ENCODE measurements at regions not wholly inside any gene's neighbourhood (a gene's known extent, or its start where the extent isn't known, plus 50 kb on each side); places are given as distances from the start of the nearest gene placed in this dataset.
"Not testable (repeated sequence)": the region's sequence is repeated elsewhere in the genome, so short reads cannot be mapped to it uniquely, and the experiment has no call there.

GRCh38 chr7:159207393-159207792, 62.7 kb upstream of the VIPR2 start:
- no peak for DNase-seq

GRCh38 chr7:159205833-159206232, 61.2 kb upstream of the VIPR2 start:
- DNase-seq: no peak

GRCh38 chr7:159204664-159205063, 60.0 kb upstream of the VIPR2 start:
- no peak for DNase-seq

- not testable (repeated sequence) for DNase-seq
These were observed 58.6 kb upstream of the VIPR2 start for GRCh38 chr7:159203253-159203652.

GRCh38 chr7:159201722-159202330, 57.2 kb upstream of the VIPR2 start:
- DNase-seq: no peak

GRCh38 chr7:159200421-159200820, 55.8 kb upstream of the VIPR2 start:
- no peak for DNase-seq

GRCh38 chr7:159198016-159198724, 53.5 kb upstream of the VIPR2 start:
- no peak for DNase-seq

GRCh38 chr7:159197066-159197975, 52.7 kb upstream of the VIPR2 start:
- no peak for DNase-seq

- DNase-seq: no peak
These were observed 51.9 kb upstream of the VIPR2 start for GRCh38 chr7:159196584-159196983.

- no peak for DNase-seq
These were observed 51.3 kb upstream of the VIPR2 start for GRCh38 chr7:159195946-159196345.

Data from NCI-H2029 treated with DMSO at 0.1 percent for 48 hours (cell line).